ENCODE measurements at regions not wholly inside any gene's neighbourhood (a gene's known extent, or its start where the extent isn't known, plus 50 kb on each side); places are given as distances from the start of the nearest gene placed in this dataset.

DNA sequence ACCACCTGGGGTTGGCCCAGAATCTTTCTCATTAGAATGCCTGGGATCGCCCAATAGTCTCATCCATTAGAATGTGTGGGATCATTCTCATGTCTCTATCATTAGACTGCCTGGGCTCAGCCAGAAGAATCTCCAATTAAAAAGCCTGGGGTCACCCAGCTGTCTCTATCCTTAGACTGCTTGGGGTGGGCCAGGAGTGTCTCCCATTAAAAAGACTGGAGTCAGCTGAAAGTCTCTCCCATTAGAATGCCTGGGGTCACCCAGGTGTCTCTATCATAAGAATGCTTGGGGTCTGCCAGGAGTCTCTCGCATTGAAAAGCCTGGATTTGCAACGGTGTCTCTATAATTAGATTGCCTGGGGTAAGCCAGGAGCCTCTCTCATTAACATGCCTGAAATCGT, 2225.7 kb downstream of the TP53TG3F start:
- Histone ChIP-seq H4K20me1 (ENCODE audit: insufficient read depth) (no peaks in the 10 kb centered on the region), H3K79me2 (ENCODE audit: insufficient read depth, low read depth) (no peaks in the 10 kb centered on the region), H3K36me3 (ENCODE audit: insufficient read depth) (no peaks in the 10 kb centered on the region), H3K27ac (no peak overlapping the region), H3K27me3 (ENCODE audit: insufficient read depth, low read depth) (no peaks in the 10 kb centered on the region), H3K4me2 (no peak overlapping the region), H2AFZ (ENCODE audit: low read depth) (no peak overlapping the region), H3K4me1 (ENCODE audit: low read depth, poor library complexity, severe bottlenecking) (peaks cover 13% of the 10 kb centered on the region), H3K4me3 (IDR thresholded peaks at IDR 0.05; ENCODE audit: insufficient read depth, low read depth, low read length) (no peak overlapping the region), H3K9ac (no peak overlapping the region)
- TF ChIP-seq, protein P1, sequence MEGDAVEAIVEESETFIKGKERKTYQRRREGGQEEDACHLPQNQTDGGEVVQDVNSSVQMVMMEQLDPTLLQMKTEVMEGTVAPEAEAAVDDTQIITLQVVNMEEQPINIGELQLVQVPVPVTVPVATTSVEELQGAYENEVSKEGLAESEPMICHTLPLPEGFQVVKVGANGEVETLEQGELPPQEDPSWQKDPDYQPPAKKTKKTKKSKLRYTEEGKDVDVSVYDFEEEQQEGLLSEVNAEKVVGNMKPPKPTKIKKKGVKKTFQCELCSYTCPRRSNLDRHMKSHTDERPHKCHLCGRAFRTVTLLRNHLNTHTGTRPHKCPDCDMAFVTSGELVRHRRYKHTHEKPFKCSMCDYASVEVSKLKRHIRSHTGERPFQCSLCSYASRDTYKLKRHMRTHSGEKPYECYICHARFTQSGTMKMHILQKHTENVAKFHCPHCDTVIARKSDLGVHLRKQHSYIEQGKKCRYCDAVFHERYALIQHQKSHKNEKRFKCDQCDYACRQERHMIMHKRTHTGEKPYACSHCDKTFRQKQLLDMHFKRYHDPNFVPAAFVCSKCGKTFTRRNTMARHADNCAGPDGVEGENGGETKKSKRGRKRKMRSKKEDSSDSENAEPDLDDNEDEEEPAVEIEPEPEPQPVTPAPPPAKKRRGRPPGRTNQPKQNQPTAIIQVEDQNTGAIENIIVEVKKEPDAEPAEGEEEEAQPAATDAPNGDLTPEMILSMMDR (conservative IDR thresholded peaks at IDR 0.05; ENCODE audit: low read depth, low read length) = no peak

DNA sequence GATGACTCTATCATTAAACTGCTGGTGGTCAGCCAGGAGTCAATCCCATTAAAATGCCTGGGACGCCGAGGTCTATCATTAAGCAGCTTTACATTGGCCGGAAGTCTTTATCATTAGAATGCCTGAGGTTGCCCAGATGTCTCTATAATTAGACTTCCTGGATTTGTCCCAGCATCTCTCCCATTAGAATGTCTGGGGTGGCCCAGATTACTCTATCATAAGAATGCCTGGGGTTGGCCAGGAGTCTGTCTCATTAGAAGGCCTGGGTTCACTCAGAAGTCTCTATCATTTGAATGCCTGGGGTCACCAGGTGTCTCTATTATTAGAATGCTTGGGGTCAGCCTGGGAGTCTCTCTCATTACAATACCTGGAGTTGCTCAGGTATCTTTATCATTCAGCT, 2227.2 kb downstream of the TP53TG3F start:
- H4K20me1 ChIP-seq (ENCODE audit: insufficient read depth) = no peaks in the 10 kb centered on the region
- H3K4me1 ChIP-seq (ENCODE audit: low read depth, poor library complexity, severe bottlenecking) = peaks cover 13% of the 10 kb centered on the region
- TF ChIP-seq, protein P1 (conservative IDR thresholded peaks at IDR 0.05; ENCODE audit: low read depth, low read length) = no peak
- no peaks in the 10 kb centered on the region for H3K36me3 ChIP-seq (ENCODE audit: insufficient read depth)
- no peak overlapping the region for H3K4me3 ChIP-seq (IDR thresholded peaks at IDR 0.05; ENCODE audit: insufficient read depth, low read depth, low read length)
- no peak overlapping the region for H2AFZ ChIP-seq (ENCODE audit: low read depth)
- no peaks in the 10 kb centered on the region for H3K27me3 ChIP-seq (ENCODE audit: insufficient read depth, low read depth)
- no peak overlapping the region for H3K9ac ChIP-seq
- H3K79me2 ChIP-seq (ENCODE audit: insufficient read depth, low read depth) = no peaks in the 10 kb centered on the region
- H3K4me2 ChIP-seq = no peak overlapping the region
- H3K27ac ChIP-seq = no peak overlapping the region

- no peak overlapping the region; the same call in 1 of the 2 replicates for H3K4me2 ChIP-seq
- H3K27ac ChIP-seq = no peak overlapping the region
- no peak overlapping the region for H3K4me3 ChIP-seq (IDR thresholded peaks at IDR 0.05; ENCODE audit: insufficient read depth, low read depth, low read length)
- H4K20me1 ChIP-seq (ENCODE audit: insufficient read depth) = no peaks in the 10 kb centered on the region
- H3K79me2 ChIP-seq (ENCODE audit: insufficient read depth, low read depth) = no peaks in the 10 kb centered on the region
- H3K4me1 ChIP-seq (ENCODE audit: low read depth, poor library complexity, severe bottlenecking) = peaks cover 13% of the 10 kb centered on the region
- TF ChIP-seq, protein P1 (conservative IDR thresholded peaks at IDR 0.05; ENCODE audit: low read depth, low read length) = no peak
- no peak overlapping the region for H2AFZ ChIP-seq (ENCODE audit: low read depth)
- no peaks in the 10 kb centered on the region for H3K27me3 ChIP-seq (ENCODE audit: insufficient read depth, low read depth)
- H3K36me3 ChIP-seq (ENCODE audit: insufficient read depth) = no peaks in the 10 kb centered on the region
- no peak overlapping the region for H3K9ac ChIP-seq
Measured at GRCh38 chr16:35687071-35687470, 2227.7 kb downstream of the TP53TG3F start.

GRCh38 chr16:35687781-35688180, 2228.4 kb downstream of the TP53TG3F start:
- H3K4me3 ChIP-seq (IDR thresholded peaks at IDR 0.05; ENCODE audit: insufficient read depth, low read depth, low read length) = no peak overlapping the region
- no peaks in the 10 kb centered on the region for H3K36me3 ChIP-seq (ENCODE audit: insufficient read depth)
- TF ChIP-seq, protein P1 (conservative IDR thresholded peaks at IDR 0.05; ENCODE audit: low read depth, low read length) = no peak
- H3K4me1 ChIP-seq (ENCODE audit: low read depth, poor library complexity, severe bottlenecking) = peaks cover 13% of the 10 kb centered on the region
- H3K27ac ChIP-seq = no peak overlapping the region
- no peak overlapping the region for H2AFZ ChIP-seq (ENCODE audit: low read depth)
- no peaks in the 10 kb centered on the region for H3K79me2 ChIP-seq (ENCODE audit: insufficient read depth, low read depth)
- H4K20me1 ChIP-seq (ENCODE audit: insufficient read depth) = no peaks in the 10 kb centered on the region
- H3K27me3 ChIP-seq (ENCODE audit: insufficient read depth, low read depth) = no peaks in the 10 kb centered on the region
- no peak overlapping the region; the same call in 1 of the 2 replicates for H3K4me2 ChIP-seq
- H3K9ac ChIP-seq = no peak overlapping the region

Measured in KMS-11 (cell line).